ENCODE measurements at regions not wholly inside any gene's neighbourhood (a gene's known extent, or its start where the extent isn't known, plus 50 kb on each side); places are given as distances from the start of the nearest gene placed in this dataset.

- no peaks in the 10 kb centered on the region for H3K36me3 ChIP-seq
- no peaks in the 10 kb centered on the region for H3K27me3 ChIP-seq
- H3K4me3 ChIP-seq, result no peak overlapping the region
- H3K4me1 ChIP-seq, result no peaks in the 10 kb centered on the region
- DNase-seq (no peak), ATAC-seq (ENCODE audit: low FRiP score in 2 of 2) (no peak)
- TF ChIP-seq POLR2AphosphoS5 (IDR thresholded peaks at IDR 0.05) (no peak), EP300 (IDR thresholded peaks at IDR 0.05) (no peak), CTCF (IDR thresholded peaks at IDR 0.05) (no peak), POLR2A (IDR thresholded peaks at IDR 0.05) (no peak)
- H3K9me3 ChIP-seq, result no peaks in the 10 kb centered on the region
- no peak overlapping the region for H3K27ac ChIP-seq
- WGBS, 2 donors, result 82 to 86% methylated on average over 4 of the region's 4 CpGs
Measured at GRCh38 chr12:91663310-91663709, 480.7 kb upstream of the DCN start.

DNA sequence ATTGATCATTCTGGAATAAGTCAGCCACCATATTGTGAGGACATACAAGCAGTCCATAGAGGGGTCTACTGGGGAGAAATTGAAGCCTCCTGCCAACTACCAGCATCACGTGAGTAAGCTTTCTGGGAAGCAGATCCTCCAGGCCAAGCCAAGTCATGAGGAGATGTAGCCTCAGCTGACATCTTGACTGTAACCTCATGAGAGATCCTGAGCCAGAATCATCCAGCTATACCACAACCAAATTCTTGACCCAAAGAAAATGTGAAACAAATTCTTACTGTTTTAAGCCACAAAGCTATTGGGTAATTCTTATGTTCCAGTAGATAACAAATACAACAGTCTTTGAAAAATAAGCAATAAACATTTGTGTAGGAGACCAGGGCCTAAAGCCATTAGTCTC is 479.4 kb upstream of the DCN start:
- H3K4me1 ChIP-seq, result no peaks in the 10 kb centered on the region
- H3K9me3 ChIP-seq, result no peaks in the 10 kb centered on the region
- WGBS, 2 donors, result 80 to 82% methylated on average over 1 of the region's 1 CpG
- no peak for DNase-seq
- no peaks in the 10 kb centered on the region for H3K36me3 ChIP-seq
- no peak overlapping the region for H3K4me3 ChIP-seq
- ATAC-seq (ENCODE audit: low FRiP score in 2 of 2), result no peak
- no peak for TF ChIP-seq POLR2AphosphoS5 (IDR thresholded peaks at IDR 0.05)
- no peak for TF ChIP-seq CTCF (IDR thresholded peaks at IDR 0.05)
- TF ChIP-seq EP300 (IDR thresholded peaks at IDR 0.05), result no peak
- TF ChIP-seq POLR2A (IDR thresholded peaks at IDR 0.05), result no peak
- H3K27ac ChIP-seq, result no peak overlapping the region
- H3K27me3 ChIP-seq, result no peaks in the 10 kb centered on the region

DNA sequence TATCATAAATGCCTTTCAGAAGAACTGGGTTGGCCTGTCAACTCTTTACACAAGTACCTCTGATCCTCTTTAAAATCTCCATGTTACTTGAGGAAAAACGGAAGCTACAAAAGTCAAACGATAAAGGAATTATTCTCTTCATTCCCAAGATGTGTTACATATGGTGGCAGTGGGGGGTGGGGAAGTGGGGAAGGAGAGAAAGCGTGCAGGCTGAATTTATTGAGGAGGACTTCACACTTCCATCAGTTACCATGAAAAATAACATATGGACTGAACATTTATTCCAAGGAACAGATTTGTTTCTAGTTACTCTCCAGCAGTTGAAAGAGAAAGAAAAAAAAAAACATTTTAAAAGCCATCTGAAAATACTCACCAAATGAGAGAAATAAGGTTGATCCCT is 474.4 kb upstream of the DCN start:
- H3K27ac ChIP-seq, result no peak overlapping the region
- no peaks in the 10 kb centered on the region for H3K27me3 ChIP-seq
- DNase-seq, result no peak
- no peak overlapping the region for H3K4me3 ChIP-seq
- 82 to 87% methylated on average over 3 of the region's 3 CpGs for WGBS, 2 donors
- ATAC-seq (ENCODE audit: low FRiP score in 2 of 2), result no peak
- H3K9me3 ChIP-seq, result no peaks in the 10 kb centered on the region
- no peaks in the 10 kb centered on the region for H3K36me3 ChIP-seq
- H3K4me1 ChIP-seq, result no peaks in the 10 kb centered on the region
- TF ChIP-seq EP300 (IDR thresholded peaks at IDR 0.05), result no peak
- TF ChIP-seq POLR2A (IDR thresholded peaks at IDR 0.05), result no peak

DNA sequence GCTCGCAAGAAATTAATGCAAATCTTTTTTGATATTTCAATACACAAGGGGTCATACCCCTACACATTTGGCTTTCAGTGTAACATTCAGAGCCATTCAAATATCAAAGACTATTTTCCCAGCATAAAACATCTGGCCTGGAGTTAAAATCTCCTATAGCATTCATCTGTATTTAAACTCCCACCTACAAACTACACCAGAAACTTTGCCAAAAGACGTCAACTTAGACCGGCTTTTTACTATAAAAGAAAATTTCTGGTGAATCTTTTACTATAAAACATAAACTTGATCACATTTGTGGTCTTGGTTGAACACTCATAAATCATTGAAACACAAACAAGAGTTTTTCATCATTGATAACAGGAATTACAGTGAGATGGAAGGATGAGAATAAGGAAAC is 473.3 kb upstream of the DCN start:
- no peaks in the 10 kb centered on the region for H3K36me3 ChIP-seq
- no peak for DNase-seq
- no peak for ATAC-seq (ENCODE audit: low FRiP score in 2 of 2)
- H3K9me3 ChIP-seq, result no peaks in the 10 kb centered on the region
- no peak overlapping the region for H3K4me3 ChIP-seq
- H3K27ac ChIP-seq, result no peak overlapping the region
- TF ChIP-seq EP300 (IDR thresholded peaks at IDR 0.05) (no peak), CTCF (IDR thresholded peaks at IDR 0.05) (no peak)
- 93 to 96% methylated on average over 3 of the region's 3 CpGs for WGBS, 2 donors
- H3K27me3 ChIP-seq, result no peaks in the 10 kb centered on the region
- no peaks in the 10 kb centered on the region for H3K4me1 ChIP-seq

DNA sequence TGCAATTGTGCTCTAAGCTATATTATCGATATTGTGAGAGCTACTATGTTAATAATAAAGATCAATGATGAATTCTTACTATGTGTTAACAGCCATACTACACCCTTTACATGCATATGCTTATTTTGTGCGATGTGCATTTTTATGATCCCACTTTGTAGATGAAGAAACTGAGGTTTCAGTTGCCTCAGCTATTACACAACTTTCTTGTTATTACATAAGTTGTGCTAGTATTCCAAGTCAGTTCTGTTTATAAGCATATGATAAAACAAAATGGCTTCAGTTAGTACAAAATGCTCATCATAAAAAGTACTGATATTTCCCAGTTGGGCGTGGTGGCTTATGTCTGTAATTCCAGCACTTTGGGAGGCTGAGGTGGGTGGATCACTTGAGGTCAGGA is 471.5 kb upstream of the DCN start:
- no peaks in the 10 kb centered on the region for H3K9me3 ChIP-seq
- no peak overlapping the region for H3K27ac ChIP-seq
- no peaks in the 10 kb centered on the region for H3K4me1 ChIP-seq
- H3K36me3 ChIP-seq, result no peaks in the 10 kb centered on the region
- ATAC-seq (ENCODE audit: low FRiP score in 2 of 2), result no peak
- DNase-seq, result no peak
- 92 to 94% methylated on average over 3 of the region's 3 CpGs for WGBS, 2 donors
- no peak overlapping the region for H3K4me3 ChIP-seq
- H3K27me3 ChIP-seq, result no peaks in the 10 kb centered on the region
- TF ChIP-seq EP300 (IDR thresholded peaks at IDR 0.05) (no peak), CTCF (IDR thresholded peaks at IDR 0.05) (no peak), POLR2A (IDR thresholded peaks at IDR 0.05) (no peak), POLR2AphosphoS5 (IDR thresholded peaks at IDR 0.05) (no peak)
